ENCODE measurements at regions not wholly inside any gene's neighbourhood (a gene's known extent, or its start where the extent isn't known, plus 50 kb on each side); places are given as distances from the start of the nearest gene placed in this dataset.
A peak's percentile ranks its signal among the peaks of the same experiment; 100 is the strongest.

DNA sequence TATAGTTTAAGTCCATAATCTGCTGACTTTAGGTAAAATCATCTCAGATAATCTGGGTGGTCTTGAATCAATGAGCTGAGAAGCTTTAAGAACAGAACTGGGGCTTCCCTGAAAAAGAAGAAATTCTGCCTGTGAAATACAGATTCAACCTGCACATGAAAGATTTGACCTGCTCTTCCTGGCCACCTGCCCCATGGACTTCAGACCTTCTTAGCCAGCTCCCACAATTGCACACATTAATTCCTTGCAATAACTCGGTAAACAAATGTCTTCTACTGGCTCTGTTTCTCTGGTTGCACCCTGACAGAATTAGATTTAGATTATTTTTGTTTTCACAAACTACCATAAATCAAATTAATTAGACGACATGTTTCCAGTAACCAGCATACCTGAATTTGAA is 2117.9 kb upstream of the C9orf72 start:
- H3K9me3 Mint-ChIP-seq = peaks cover 3 to 13% (median 4%) of the 10 kb centered on the region in 3 donors
- H3K36me3 Mint-ChIP-seq = no peaks in the 10 kb centered on the region
- H3K27me3 Mint-ChIP-seq = no peaks in the 10 kb centered on the region
- H3K4me3 Mint-ChIP-seq = no peak overlapping the region
- no peak overlapping the region for H3K27ac Mint-ChIP-seq
- no peaks in the 10 kb centered on the region for H3K4me1 Mint-ChIP-seq

DNA sequence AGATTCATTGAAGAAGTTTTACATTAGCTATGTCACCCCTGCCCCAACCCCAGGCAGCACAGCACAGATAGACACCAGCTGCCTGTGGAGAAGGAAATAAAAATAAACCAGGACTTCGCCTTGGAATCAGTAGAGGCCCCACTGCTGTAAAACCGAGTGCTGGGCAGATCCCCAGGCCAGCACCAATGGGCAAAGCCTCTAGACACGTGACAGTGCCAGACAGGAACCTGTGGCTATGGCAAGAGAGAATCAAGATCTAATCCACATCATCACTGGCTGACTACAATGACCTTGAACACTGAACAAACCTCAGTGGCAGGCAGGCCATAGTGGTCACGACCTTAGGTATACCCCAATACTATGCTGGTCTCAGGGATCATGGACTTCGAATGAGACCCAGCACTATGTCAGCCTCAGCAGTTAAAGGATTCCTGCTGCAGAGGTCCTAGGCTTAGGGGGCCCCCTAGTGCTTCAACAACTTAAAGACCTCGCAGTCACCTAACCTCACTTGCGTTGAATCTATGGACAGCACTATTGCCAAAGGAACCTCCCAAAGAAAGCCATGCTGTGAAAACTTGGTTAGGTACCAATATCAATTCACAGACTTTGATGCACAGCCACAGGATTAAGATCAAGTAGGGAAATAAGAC is 2118.6 kb upstream of the C9orf72 start:
- Mint-ChIP-seq H3K9me3 (peaks cover 3 to 13% (median 4%) of the 10 kb centered on the region in 3 donors), H3K36me3 (no peaks in the 10 kb centered on the region), H3K4me1 (no peaks in the 10 kb centered on the region), H3K27ac (no peak overlapping the region), H3K4me3 (no peak overlapping the region), H3K27me3 (no peaks in the 10 kb centered on the region)

DNA sequence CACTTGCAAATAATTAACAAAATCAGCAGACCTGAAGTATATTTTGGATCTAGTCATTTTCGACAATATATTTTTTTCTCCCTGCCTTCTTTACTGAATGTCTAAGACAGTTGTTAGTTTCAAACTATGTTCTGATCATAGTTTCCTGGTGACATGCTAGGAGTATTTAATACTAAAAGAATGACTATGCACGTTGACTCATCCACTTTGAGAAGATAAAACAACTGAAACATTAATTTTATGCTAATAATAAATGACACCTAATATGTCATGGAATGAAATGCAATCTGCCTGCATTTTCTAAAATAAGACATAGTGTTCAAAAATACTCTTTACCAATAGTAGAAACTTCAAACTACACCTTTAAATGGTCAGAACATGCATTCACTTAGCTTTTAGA is 2123.7 kb upstream of the C9orf72 start:
- Mint-ChIP-seq H3K27ac (no peak overlapping the region), H3K36me3 (no peaks in the 10 kb centered on the region), H3K4me1 (no peaks in the 10 kb centered on the region), H3K9me3 (peaks cover 2 to 9% (median 3%) of the 10 kb centered on the region in 3 donors), H3K27me3 (no peaks in the 10 kb centered on the region), H3K4me3 (no peak overlapping the region)

DNA sequence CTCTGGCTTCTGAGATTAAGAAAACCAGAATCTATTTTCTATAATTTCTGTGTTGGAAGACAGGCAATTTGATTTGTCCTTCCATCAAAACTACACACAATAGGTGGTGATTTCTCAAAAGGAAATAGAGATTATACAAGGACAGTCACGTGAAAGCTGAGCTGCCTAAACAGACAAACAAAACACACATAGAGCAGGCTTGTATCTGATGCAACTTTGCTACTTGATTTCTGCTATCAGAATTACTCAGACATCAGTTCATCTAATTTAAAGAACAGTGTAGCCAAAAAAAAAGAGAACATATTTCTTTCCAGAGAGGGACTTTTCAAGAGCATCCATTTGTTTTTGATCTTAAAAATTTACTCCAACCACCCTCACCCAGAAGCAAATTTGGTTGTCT is 2128.3 kb upstream of the C9orf72 start:
- H3K4me3 Mint-ChIP-seq = no peak overlapping the region
- no peak overlapping the region for H3K27ac Mint-ChIP-seq
- peaks cover 2 to 4% (median 3%) of the 10 kb centered on the region in 3 donors for H3K9me3 Mint-ChIP-seq
- H3K27me3 Mint-ChIP-seq = no peaks in the 10 kb centered on the region
- H3K36me3 Mint-ChIP-seq = no peaks in the 10 kb centered on the region
- no peaks in the 10 kb centered on the region for H3K4me1 Mint-ChIP-seq

DNA sequence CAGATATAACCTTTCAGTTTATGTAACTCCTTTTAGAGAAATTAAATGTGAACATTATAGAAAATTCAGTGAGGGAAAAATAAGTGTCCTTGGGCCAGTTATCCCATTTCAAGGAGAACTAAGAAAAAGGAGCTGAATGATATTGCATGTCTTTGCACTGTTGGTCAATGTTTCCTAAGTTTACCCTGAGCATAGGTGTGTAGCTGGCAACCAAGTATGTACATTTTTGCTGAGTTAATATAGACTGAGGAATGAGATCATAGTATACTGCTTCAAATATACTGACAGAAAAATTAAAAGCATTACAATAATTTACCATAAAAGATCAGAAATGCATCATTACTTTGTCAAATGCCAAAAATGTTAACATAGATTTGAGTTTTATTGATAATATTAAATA is 2128.7 kb upstream of the C9orf72 start:
- Mint-ChIP-seq H3K36me3 (no peaks in the 10 kb centered on the region), H3K4me3 (no peak overlapping the region), H3K27me3 (no peaks in the 10 kb centered on the region), H3K27ac (no peak overlapping the region), H3K4me1 (no peaks in the 10 kb centered on the region), H3K9me3 (peaks cover 2 to 4% (median 3%) of the 10 kb centered on the region in 3 donors)

DNA sequence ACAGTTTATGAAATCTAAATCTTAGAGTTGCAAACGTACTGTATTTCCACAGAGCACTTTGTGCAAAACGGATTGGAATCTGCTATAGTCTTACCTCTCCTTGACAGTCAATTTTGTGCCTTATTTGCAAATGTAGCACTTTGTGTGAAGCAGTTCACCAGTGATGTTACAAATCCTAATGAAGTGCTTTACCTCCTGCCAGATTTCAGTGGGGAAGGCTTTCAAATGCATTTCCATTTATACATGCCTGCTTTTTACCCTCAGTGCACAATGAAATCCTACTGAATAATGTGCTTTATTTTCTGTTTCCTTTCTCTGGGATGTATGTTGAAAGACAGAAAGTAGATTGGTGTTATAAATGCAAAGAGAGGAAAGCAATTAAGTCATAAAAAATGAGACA is 2141.6 kb upstream of the C9orf72 start:
- Mint-ChIP-seq H3K9me3 (peaks cover 0 to 12% (median 4%) of the 10 kb centered on the region in 3 donors), H3K27me3 (no peaks in the 10 kb centered on the region), H3K27ac (no peak overlapping the region), H3K4me3 (no peak overlapping the region), H3K4me1 (no peaks in the 10 kb centered on the region), H3K36me3 (no peaks in the 10 kb centered on the region)

DNA sequence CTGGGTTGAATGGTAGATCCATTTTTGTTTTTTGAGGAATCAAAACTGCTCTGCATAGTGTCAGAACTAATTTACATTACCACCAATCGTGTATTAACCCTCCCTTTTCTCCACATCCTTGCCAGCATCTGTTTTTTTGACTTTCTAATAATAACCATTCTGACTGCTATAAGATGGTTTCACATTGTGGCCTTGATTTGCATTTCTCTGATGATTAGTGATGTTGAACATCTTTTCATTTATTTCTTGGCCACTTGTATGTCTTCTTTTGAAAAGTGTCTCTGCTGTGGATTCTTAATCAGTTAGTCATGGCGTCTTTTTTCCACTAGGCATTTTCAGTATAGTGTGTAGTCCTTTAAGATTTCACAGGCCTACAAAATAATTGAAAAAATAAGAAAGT is 2144.3 kb upstream of the C9orf72 start:
- H3K36me3 Mint-ChIP-seq = no peaks in the 10 kb centered on the region
- H3K4me3 Mint-ChIP-seq = no peak overlapping the region
- no peaks in the 10 kb centered on the region for H3K4me1 Mint-ChIP-seq
- peaks cover 0 to 10% (median 8%) of the 10 kb centered on the region in 3 donors for H3K9me3 Mint-ChIP-seq
- no peaks in the 10 kb centered on the region for H3K27me3 Mint-ChIP-seq
- H3K27ac Mint-ChIP-seq = no peak overlapping the region

DNA sequence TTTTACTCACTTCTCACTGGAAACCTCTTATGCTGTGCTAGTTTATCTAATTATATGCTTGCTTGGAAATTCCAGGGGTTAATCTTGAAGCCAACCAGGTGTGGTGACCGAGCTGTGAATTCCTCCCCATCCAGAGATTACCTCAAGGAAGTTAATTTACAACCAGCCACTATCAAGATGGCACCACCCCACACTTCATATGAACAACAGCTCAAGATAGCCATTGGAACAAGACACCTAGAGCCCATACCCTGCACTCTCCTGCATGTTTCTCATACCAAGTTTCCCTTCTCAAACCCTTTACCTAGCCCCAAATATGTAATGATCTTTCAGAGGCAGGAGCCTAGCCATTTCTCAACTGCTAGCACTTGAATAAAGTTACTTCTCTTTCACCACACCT is 2156.9 kb upstream of the C9orf72 start:
- Mint-ChIP-seq H3K27ac (no peak overlapping the region), H3K27me3 (no peaks in the 10 kb centered on the region), H3K36me3 (no peaks in the 10 kb centered on the region), H3K9me3 (peaks cover 5 to 6% (median 6%) of the 10 kb centered on the region in 3 donors), H3K4me3 (no peak overlapping the region), H3K4me1 (no peaks in the 10 kb centered on the region)

DNA sequence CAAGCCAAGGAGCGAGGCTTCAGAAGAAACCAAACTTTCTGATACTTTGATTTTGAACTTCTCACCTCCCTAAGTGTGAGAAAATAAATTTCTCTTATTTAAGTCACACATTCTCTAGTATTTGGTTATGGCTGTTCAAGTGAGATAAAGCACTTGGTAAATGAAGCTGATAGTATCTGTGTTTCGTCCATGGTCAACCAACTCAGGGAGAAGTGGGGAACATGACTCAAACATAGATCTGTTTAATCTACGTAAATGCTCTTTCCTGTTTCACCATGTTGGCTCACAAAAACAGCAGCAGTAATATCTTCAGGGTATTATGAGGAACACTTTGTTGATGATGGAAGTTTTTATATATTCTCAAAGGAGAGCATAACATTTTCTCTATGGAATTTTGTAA is 2167.2 kb upstream of the C9orf72 start:
- Mint-ChIP-seq H3K27ac (no peak overlapping the region), H3K4me3 (no peak overlapping the region), H3K27me3 (no peaks in the 10 kb centered on the region), H3K9me3 (peaks cover 3 to 12% (median 6%) of the 10 kb centered on the region in 3 donors), H3K36me3 (no peaks in the 10 kb centered on the region), H3K4me1 (no peaks in the 10 kb centered on the region)

DNA sequence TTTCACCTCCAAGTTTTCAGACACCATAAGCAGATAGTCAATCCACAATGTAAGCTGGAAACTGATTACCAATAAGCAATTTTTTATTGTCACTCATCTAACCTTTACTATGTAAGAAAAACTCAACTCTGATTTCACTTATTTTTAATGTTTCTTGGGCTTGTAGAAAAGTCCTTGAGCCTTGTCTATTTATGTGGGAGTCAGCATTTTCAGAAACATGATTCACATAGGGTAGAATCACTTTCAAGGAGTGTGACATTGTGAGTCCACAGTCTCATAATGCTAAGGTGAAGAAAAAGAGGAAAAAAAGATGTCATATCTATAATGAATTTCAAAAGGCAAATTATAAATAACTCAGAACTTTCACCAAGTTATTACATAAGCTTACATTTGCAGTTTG is 2167.9 kb upstream of the C9orf72 start:
- Mint-ChIP-seq H3K9me3 (peaks cover 3 to 12% (median 6%) of the 10 kb centered on the region in 3 donors), H3K27ac (no peak overlapping the region), H3K36me3 (no peaks in the 10 kb centered on the region), H3K4me1 (no peaks in the 10 kb centered on the region), H3K4me3 (no peak overlapping the region), H3K27me3 (no peaks in the 10 kb centered on the region)

DNA sequence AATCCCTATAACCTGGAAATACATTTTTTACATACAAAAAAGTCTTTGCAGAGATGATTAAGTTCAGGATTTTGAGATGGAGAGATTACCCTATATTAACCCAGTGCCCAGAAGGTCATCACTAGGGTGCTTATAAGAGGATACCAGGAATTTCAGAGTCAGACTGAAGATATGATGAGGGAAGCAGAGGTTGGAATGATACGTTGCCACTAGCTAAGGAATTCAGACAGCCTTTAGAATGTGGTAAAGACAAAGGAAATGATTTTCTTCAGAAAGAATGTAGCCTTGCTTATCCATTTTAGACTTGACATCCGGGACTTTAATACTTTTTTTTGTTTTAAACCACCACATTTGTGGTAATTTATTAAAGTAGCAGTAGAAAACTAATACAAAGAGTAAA is 2176.8 kb upstream of the C9orf72 start:
- H3K4me1 Mint-ChIP-seq = no peaks in the 10 kb centered on the region
- H3K27me3 Mint-ChIP-seq = no peaks in the 10 kb centered on the region

DNA sequence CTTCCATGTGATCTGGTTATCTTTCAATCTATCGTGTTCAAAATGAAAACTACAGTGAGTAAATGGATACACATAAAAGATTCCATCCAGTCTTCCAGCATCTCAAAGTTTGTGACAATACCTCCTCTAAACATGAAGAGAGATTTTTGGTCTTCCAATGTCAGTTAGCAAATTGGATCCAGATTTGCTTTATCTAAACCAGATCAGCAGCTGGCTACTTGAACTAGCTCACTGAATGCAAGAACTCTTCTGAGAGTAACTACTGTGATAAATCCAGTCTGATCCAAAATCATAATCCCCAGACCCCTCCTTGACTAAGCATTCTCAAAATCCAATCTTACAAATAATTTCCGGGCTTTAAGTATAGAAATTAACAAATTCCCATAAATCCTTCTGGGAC is 2177.9 kb upstream of the C9orf72 start:
- no peak overlapping the region for H3K27ac Mint-ChIP-seq
- no peaks in the 10 kb centered on the region for H3K36me3 Mint-ChIP-seq
- H3K9me3 Mint-ChIP-seq = peaks cover 0 to 7% (median 2%) of the 10 kb centered on the region in 3 donors
- H3K4me1 Mint-ChIP-seq = no peaks in the 10 kb centered on the region
- H3K27me3 Mint-ChIP-seq = no peaks in the 10 kb centered on the region
- no peak overlapping the region for H3K4me3 Mint-ChIP-seq

More for the DNA sequence above, 2176.8 kb upstream of the C9orf72 start:
- no peaks in the 10 kb centered on the region for H3K36me3 Mint-ChIP-seq
- peaks cover 0 to 7% (median 2%) of the 10 kb centered on the region in 3 donors for H3K9me3 Mint-ChIP-seq
- no peak overlapping the region for H3K27ac Mint-ChIP-seq
- no peak overlapping the region for H3K4me3 Mint-ChIP-seq

DNA sequence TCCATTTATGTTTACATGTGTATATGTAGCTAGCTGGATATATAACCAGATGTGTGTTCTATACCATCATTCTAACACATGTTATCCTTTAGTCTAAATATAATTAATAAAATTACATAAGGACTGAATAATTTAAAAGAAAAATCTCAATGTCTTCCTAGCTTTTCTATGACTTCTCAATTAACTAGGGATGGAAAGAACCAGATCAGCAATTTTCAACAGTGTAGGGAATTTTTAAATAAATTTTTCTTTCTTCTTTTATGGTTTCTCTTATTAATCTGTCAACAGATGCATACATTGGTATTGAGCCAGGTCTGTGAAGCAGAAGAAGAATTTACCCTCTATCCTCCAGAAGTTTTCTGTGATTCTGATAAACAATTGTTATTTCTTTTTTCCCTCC is 2180.4 kb upstream of the C9orf72 start:
- Mint-ChIP-seq H3K36me3 (no peaks in the 10 kb centered on the region), H3K27ac (no peak overlapping the region), H3K4me3 (no peak overlapping the region)

DNA sequence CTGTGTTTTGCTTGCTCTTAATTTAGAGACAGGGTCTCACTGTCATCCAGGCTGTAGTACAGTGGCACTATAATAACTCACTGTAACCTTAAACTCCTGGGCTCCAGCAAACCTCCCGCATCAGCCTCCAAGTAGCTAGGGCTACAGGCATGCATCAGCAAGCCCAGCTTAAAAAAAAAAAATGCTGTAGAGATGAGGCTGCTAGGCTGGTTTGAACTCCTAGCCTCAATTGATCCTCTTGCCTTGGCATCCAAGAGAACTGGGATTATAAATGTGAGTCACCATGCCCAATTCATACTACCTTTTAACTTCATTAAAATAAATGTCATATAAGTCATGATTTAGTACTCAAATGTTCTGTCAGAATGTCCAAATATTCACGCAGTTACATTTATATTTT is 2195.7 kb upstream of the C9orf72 start:
- Mint-ChIP-seq H3K27ac (no peak overlapping the region), H3K9me3 (peaks cover 2 to 11% (median 9%) of the 10 kb centered on the region in 3 donors), H3K36me3 (no peaks in the 10 kb centered on the region), H3K4me1 (no peaks in the 10 kb centered on the region), H3K27me3 (no peaks in the 10 kb centered on the region), H3K4me3 (no peak overlapping the region)

More for the DNA sequence above, 2180.4 kb upstream of the C9orf72 start:
- H3K9me3 Mint-ChIP-seq = peaks cover 0 to 7% (median 2%) of the 10 kb centered on the region in 3 donors
- no peaks in the 10 kb centered on the region for H3K27me3 Mint-ChIP-seq
- H3K4me1 Mint-ChIP-seq = no peaks in the 10 kb centered on the region

DNA sequence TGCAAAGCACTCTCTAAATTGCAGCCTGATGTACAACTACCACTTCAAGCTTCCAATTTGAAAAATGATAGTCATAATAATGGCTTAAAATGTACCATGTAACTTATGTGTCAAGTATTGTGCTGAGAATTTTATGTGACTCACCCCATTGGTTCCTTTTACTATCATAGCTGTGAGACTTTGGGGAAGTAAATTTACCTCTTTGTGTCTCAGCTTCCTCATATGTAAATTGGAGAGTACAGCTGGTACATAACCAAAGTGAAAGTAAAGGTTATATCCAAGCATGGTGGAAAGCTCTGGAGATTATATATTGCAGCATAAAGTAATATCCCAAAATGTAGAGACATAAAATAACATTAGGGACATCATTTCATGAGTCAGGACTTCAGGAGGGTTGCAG is 2200.4 kb upstream of the C9orf72 start:
- Mint-ChIP-seq H3K9me3 (peaks cover 0 to 10% (median 2%) of the 10 kb centered on the region in 3 donors), H3K27me3 (no peaks in the 10 kb centered on the region), H3K4me1 (no peaks in the 10 kb centered on the region), H3K27ac (no peak overlapping the region), H3K4me3 (peak overlapping the region in 1 of 4 donors; percentile 52), H3K36me3 (no peaks in the 10 kb centered on the region)

DNA sequence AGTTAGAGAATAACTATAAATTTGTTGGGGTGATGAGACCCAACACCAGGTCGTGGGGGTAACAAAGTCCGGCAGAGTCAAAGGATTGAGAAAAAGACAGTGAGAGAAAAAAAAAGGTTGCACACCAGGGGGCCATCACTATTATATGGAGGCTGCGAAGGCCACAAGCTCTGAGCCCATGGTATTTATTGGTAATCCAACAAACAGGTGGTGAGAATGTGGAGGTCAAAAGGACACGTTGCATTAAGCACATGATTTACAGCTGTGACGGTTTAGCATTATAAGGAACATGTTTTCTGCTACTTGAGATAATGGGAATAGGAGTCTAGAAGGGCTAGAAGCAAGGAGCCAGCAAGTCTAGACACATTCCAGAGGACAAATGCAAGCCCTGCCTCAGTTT is 2202.2 kb upstream of the C9orf72 start:
- no peaks in the 10 kb centered on the region for H3K36me3 Mint-ChIP-seq
- no peaks in the 10 kb centered on the region for H3K27me3 Mint-ChIP-seq
- H3K4me1 Mint-ChIP-seq = no peaks in the 10 kb centered on the region
- H3K9me3 Mint-ChIP-seq = peaks cover 0 to 15% (median 0%) of the 10 kb centered on the region in 3 donors
- H3K4me3 Mint-ChIP-seq = no peak overlapping the region
- H3K27ac Mint-ChIP-seq = no peak overlapping the region

Data from IgD-negative memory B cell (primary cell).